Transverse colon (tissue), 4 donors: ENCODE measurements at regions not wholly inside any gene's neighbourhood (a gene's known extent, or its start where the extent isn't known, plus 50 kb on each side); places are given as distances from the start of the nearest gene placed in this dataset.

Experiments
- DNase-seq: peaks from one replicate; pipeline ENCODE4 v3.0.0-alpha.2; 2019
- H3K27ac ChIP-seq, 4 donors: fragments of 200-600 bp; sonication (generic); 2 replicates each; pipeline ENCODE4 v1.5.1; 2016 to 2018; ENCODE audit warnings: inconsistent platforms in 4 of 4
- H3K27me3 ChIP-seq: fragments of 200-600 bp; sonication (generic); 2 replicates; pipeline ENCODE4 v1.5.1; 2017; ENCODE audit warnings: inconsistent platforms
- H3K36me3 ChIP-seq, 4 donors: fragments of 200-600 bp; sonication (generic); 2 replicates each; pipeline ENCODE4 v1.5.1; 2017 to 2019; ENCODE audit warnings: inconsistent platforms in 4 of 4
- H3K4me1 ChIP-seq, 4 donors: fragments of 200-600 bp; sonication (generic); 2 replicates each; pipeline ENCODE4 v1.5.1; 2017 to 2020; ENCODE audit warnings: inconsistent platforms in 4 of 4
- H3K4me3 ChIP-seq, 4 donors: fragments of 200-600 bp; sonication (generic); 1 replicate in 1 of 4; 2 replicates in 3 of 4; pipeline versions ENCODE4 v1.5.1 to v1.6.1; 2017 to 2019; ENCODE audit warnings: inconsistent platforms in 4 of 4
- H3K9me3 ChIP-seq, 2 donors: fragments of 200-600 bp; sonication (generic); 2 replicates each; pipeline ENCODE4 v1.5.1; 2017 to 2019; ENCODE audit warnings: inconsistent platforms in 2 of 2
- CTCF ChIP-seq, 5 experiments: fragments of 200-600 bp in 3 of 5; fragments of 450-650 bp in 2 of 5; sonication (generic) in 3 of 5; IDR thresholded peaks; 1 replicate in 2 of 5; 2 replicates in 3 of 5; pipeline ENCODE4 v1.5.1; 2016 to 2017; ENCODE audit warnings: antibody characterized with exemption in 5 of 5, inconsistent platforms in 3 of 5, mild to moderate bottlenecking in 2 of 5, moderate library complexity in 1 of 5
- EP300 ChIP-seq: sonication (generic); formaldehyde crosslinking; IDR thresholded peaks from one replicate; pipeline ENCODE4 v1.6.1; 2017; ENCODE audit warnings: antibody characterized with exemption, low read depth
- POLR2A ChIP-seq: fragments of 450-650 bp; IDR thresholded peaks from one replicate; pipeline ENCODE4 v1.6.1; 2016; ENCODE audit warnings: antibody characterized with exemption, mild to moderate bottlenecking, moderate library complexity
- POLR2AphosphoS5 ChIP-seq, 3 donors: sonication (generic); formaldehyde crosslinking; IDR thresholded peaks; one replicate each; pipeline ENCODE4 v1.6.1; 2016; ENCODE audit warnings: antibody characterized with exemption in 3 of 3
- WGBS, 2 donors: methylation state at CpG; one replicate each; pipeline ENCODE4 v1.1.5; 2018; ENCODE audit warnings: low coverage in 1 of 2; 5-methylcytosine and 5-hydroxymethylcytosine counted together
- in situ Hi-C, 4 donors: fragments of 200-750 bp; cut with MboI; loops; one replicate each; pipeline versions ENCODE4 v1.15.0 to v1.15.1; 2017; ENCODE audit warnings: low sequenced_read_pairs in 3 of 4, low pct_ligation_motif_present in 1 of 4, low pct_unique_long_range_greater_than_20kb in 1 of 4
- intact Hi-C: fragments of 100-400 bp; cut with DNase I; formaldehyde crosslinking; loops from one replicate; pipeline ENCODE4 v1.15.1; 2023; ENCODE audit warnings: low total_unique reads

- intact Hi-C loops (loop anchor here (10.0 kb wide), 1 partner anchor 368 kb away; the partner anchor contains the start of gene IGFBP5), in situ Hi-C loops (no loop called here)
Measured at GRCh38 chr2:217062768-217063167, 202.9 kb upstream of the TNP1 start.

GRCh38 chr2:217061916-217062505 is 202.1 kb upstream of the TNP1 start:
- Histone ChIP-seq H3K4me1 (no peaks in the 10 kb centered on the region), H3K36me3 (no peaks in the 10 kb centered on the region), H3K4me3 (no peak overlapping the region), H3K9me3 (no peaks in the 10 kb centered on the region), H3K27ac (no peak overlapping the region), H3K27me3 (no peaks in the 10 kb centered on the region)
- in situ Hi-C loops, result no loop called here
- DNase-seq, result no peak
- TF ChIP-seq POLR2AphosphoS5 (IDR thresholded peaks at IDR 0.05), result no peak
- TF ChIP-seq POLR2A, result no peak
- no peak for TF ChIP-seq EP300
- no peak for TF ChIP-seq CTCF (IDR thresholded peaks at IDR 0.05)
- intact Hi-C loops, result loop anchor here (10.0 kb wide), 1 partner anchor 367 kb away; the partner anchor contains the start of gene IGFBP5
- 81 to 94% methylated on average over 3 to 7 of the region's 7 CpGs for WGBS, 2 donors

More at GRCh38 chr2:217062768-217063167, 202.9 kb upstream of the TNP1 start:
- Histone ChIP-seq H3K4me1 (no peaks in the 10 kb centered on the region), H3K36me3 (no peaks in the 10 kb centered on the region), H3K4me3 (no peak overlapping the region), H3K27ac (peak overlapping the region in 1 of 4 donors; percentile 9), H3K9me3 (no peaks in the 10 kb centered on the region), H3K27me3 (no peaks in the 10 kb centered on the region)
- DNase-seq, result no peak
- WGBS, 2 donors, result 82 to 88% methylated on average over 2 to 6 of the region's 6 CpGs
- TF ChIP-seq POLR2AphosphoS5 (IDR thresholded peaks at IDR 0.05) (no peak), CTCF (IDR thresholded peaks at IDR 0.05) (no peak), POLR2A (no peak), EP300 (no peak)

- H3K36me3 ChIP-seq, result no peaks in the 10 kb centered on the region
- H3K4me1 ChIP-seq, result no peaks in the 10 kb centered on the region
- no peak overlapping the region for H3K27ac ChIP-seq
- intact Hi-C loops, result loop anchor here (10.0 kb wide), 1 partner anchor 366 kb away; the partner anchor contains the start of gene IGFBP5
- no peak overlapping the region for H3K4me3 ChIP-seq
- H3K27me3 ChIP-seq, result no peaks in the 10 kb centered on the region
- H3K9me3 ChIP-seq, result no peaks in the 10 kb centered on the region
- DNase-seq, result no peak
- in situ Hi-C loops, result no loop called here
- TF ChIP-seq POLR2AphosphoS5 (IDR thresholded peaks at IDR 0.05) (no peak), CTCF (IDR thresholded peaks at IDR 0.05) (no peak), EP300 (no peak), POLR2A (no peak)
- 77 to 79% methylated on average over 3 of the region's 3 CpGs for WGBS, 2 donors
Measured at GRCh38 chr2:217060951-217061547, 201.2 kb upstream of the TNP1 start.

- Histone ChIP-seq H3K4me3 (no peak overlapping the region), H3K27ac (no peak overlapping the region), H3K9me3 (no peaks in the 10 kb centered on the region), H3K36me3 (no peaks in the 10 kb centered on the region), H3K4me1 (no peaks in the 10 kb centered on the region), H3K27me3 (no peaks in the 10 kb centered on the region)
- WGBS, 2 donors, result 82 to 83% methylated on average over 2 of the region's 2 CpGs
- DNase-seq, result no peak
- intact Hi-C loops, result loop anchor here (10.0 kb wide), 1 partner anchor 366 kb away; the partner anchor contains the start of gene IGFBP5
- in situ Hi-C loops, result no loop called here
- TF ChIP-seq CTCF (IDR thresholded peaks at IDR 0.05) (no peak), EP300 (no peak), POLR2AphosphoS5 (IDR thresholded peaks at IDR 0.05) (no peak), POLR2A (no peak)
Measured at GRCh38 chr2:217060516-217060915, 200.7 kb upstream of the TNP1 start.
